A673 (cell line): ENCODE measurements at regions not wholly inside any gene's neighbourhood (a gene's known extent, or its start where the extent isn't known, plus 50 kb on each side); places are given as distances from the start of the nearest gene placed in this dataset.

Experiments
- BruUV-seq: library from RNA; stranded (reverse); fragments of 400-500 nt; replicated peaks from 2 replicates; lab custom pipeline; 2021; lab: Mats Ljungman, UMichigan
- CTCF ChIA-PET: fragments of 300-600 bp; sonication (Branson Sonifier 250); formaldehyde crosslinking; loops from one replicate; lab custom pipeline; 2022; ENCODE audit warnings: antibody characterized with exemption; lab: Charles Lee
- POLR2A ChIA-PET: fragments of 300-600 bp; sonication (Branson Sonifier 250); formaldehyde crosslinking; loops from one replicate; lab custom pipeline; 2022; ENCODE audit warnings: antibody characterized with exemption; ENCODE audit not compliant: low non-redundant PET; lab: Charles Lee
- DNase-seq: peaks from one replicate; pipeline ENCODE4 v3.0.0-alpha.2; 2015; ENCODE audit warnings: low spot score
- H3K27ac ChIP-seq: fragments of 200-600 bp; sonication (generic); 2 replicates; pipeline ENCODE4 v1.5.1; 2016; ENCODE audit warnings: mixed run types, low read depth, mild to moderate bottlenecking, mixed read lengths, antibody characterized with exemption, low read length; ENCODE audit not compliant: poor library complexity, severe bottlenecking
- H3K27me3 ChIP-seq: fragments of 200-600 bp; sonication (generic); replicated peaks from 2 replicates; pipeline ENCODE4 v1.6.1; 2017; ENCODE audit warnings: mixed run types, low read depth, mild to moderate bottlenecking, mixed read lengths, antibody characterized with exemption, low read length; ENCODE audit not compliant: insufficient read depth, poor library complexity
- H3K36me3 ChIP-seq: fragments of 200-600 bp; sonication (generic); 2 replicates; pipeline ENCODE4 v1.6.1; 2016; ENCODE audit warnings: mixed run types, mild to moderate bottlenecking, mixed read lengths, antibody characterized with exemption, low read length; ENCODE audit not compliant: insufficient read depth, poor library complexity, severe bottlenecking
- H3K4me1 ChIP-seq: fragments of 200-600 bp; sonication (generic); 2 replicates; pipeline ENCODE4 v1.6.1; 2017; ENCODE audit warnings: mixed run types, mild to moderate bottlenecking, mixed read lengths, antibody characterized with exemption, low read length; ENCODE audit not compliant: insufficient read depth, poor library complexity, severe bottlenecking
- H3K4me3 ChIP-seq: fragments of 200-600 bp; sonication (generic); 2 replicates; pipeline ENCODE4 v1.5.1; 2016; ENCODE audit warnings: low read depth, mixed run types, mild to moderate bottlenecking, mixed read lengths, low read length; ENCODE audit not compliant: poor library complexity, severe bottlenecking
- H3K9me3 ChIP-seq: fragments of 200-600 bp; sonication (generic); 2 replicates; pipeline ENCODE4 v1.6.1; 2016; ENCODE audit warnings: mixed run types, low read depth, mild to moderate bottlenecking, mixed read lengths, antibody characterized with exemption, low read length; ENCODE audit not compliant: poor library complexity, severe bottlenecking
- CTCF ChIP-seq: fragments of 300-800, 200-600 bp; sonication (generic); conservative IDR thresholded peaks from 2 replicates; pipeline ENCODE4 v1.5.1; 2017; ENCODE audit warnings: low read depth, mild to moderate bottlenecking, antibody characterized with exemption, low read length, moderate library complexity, mixed read lengths
- EZH2 ChIP-seq: fragments of 200-600 bp; sonication (generic); IDR thresholded peaks from 2 replicates; pipeline ENCODE4 v1.6.1; 2017; ENCODE audit warnings: borderline replicate concordance, low read depth, mild to moderate bottlenecking, mixed read lengths, antibody characterized with exemption, low read length; ENCODE audit not compliant: poor library complexity, severe bottlenecking
- intact Hi-C: fragments of 100-400 bp; cut with micrococcal nuclease; formaldehyde crosslinking; loops from one replicate; pipeline ENCODE4 v1.10.0; 2022; ENCODE audit not compliant: unreplicated experiment

GRCh38 chr6:148625609-148626008 is 121.2 kb upstream of the UST start:
- intact Hi-C loops, result no loop called here
- Histone ChIP-seq H3K27me3 (no peaks in the 10 kb centered on the region), H3K4me3 (no peak overlapping the region), H3K27ac (no peak overlapping the region), H3K36me3 (no peaks in the 10 kb centered on the region), H3K4me1 (no peaks in the 10 kb centered on the region), H3K9me3 (no peaks in the 10 kb centered on the region)
- BruUV-seq, result no TSS peak
- DNase-seq, result no peak
- TF ChIP-seq EZH2 (no peak), CTCF (no peak)
- ChIA-PET CTCF (no interaction called here), POLR2A (no interaction called here)

- BruUV-seq, result no TSS peak
- CTCF ChIA-PET, result no interaction called here
- H3K36me3 ChIP-seq, result no peaks in the 10 kb centered on the region
- no peak overlapping the region for H3K4me3 ChIP-seq
- H3K4me1 ChIP-seq, result no peaks in the 10 kb centered on the region
- no peak overlapping the region for H3K27ac ChIP-seq
- H3K27me3 ChIP-seq, result no peaks in the 10 kb centered on the region
- intact Hi-C loops, result no loop called here
- TF ChIP-seq EZH2, result no peak
- no peak for TF ChIP-seq CTCF
- no peak for DNase-seq
- H3K9me3 ChIP-seq, result no peaks in the 10 kb centered on the region
- POLR2A ChIA-PET, result no interaction called here
Observed at GRCh38 chr6:148628251-148628650, 118.6 kb upstream of the UST start.

GRCh38 chr6:148629181-148629580 is 117.6 kb upstream of the UST start:
- BruUV-seq, result no TSS peak
- intact Hi-C loops, result no loop called here
- TF ChIP-seq EZH2 (no peak), CTCF (no peak)
- Histone ChIP-seq H3K4me3 (no peak overlapping the region), H3K27me3 (peaks cover 3% of the 10 kb centered on the region), H3K27ac (no peak overlapping the region), H3K36me3 (no peaks in the 10 kb centered on the region), H3K9me3 (no peaks in the 10 kb centered on the region), H3K4me1 (no peaks in the 10 kb centered on the region)
- ChIA-PET POLR2A (no interaction called here), CTCF (no interaction called here)
- no peak for DNase-seq
